ENCODE measurements at regions not wholly inside any gene's neighbourhood (a gene's known extent, or its start where the extent isn't known, plus 50 kb on each side); places are given as distances from the start of the nearest gene placed in this dataset.

DNA sequence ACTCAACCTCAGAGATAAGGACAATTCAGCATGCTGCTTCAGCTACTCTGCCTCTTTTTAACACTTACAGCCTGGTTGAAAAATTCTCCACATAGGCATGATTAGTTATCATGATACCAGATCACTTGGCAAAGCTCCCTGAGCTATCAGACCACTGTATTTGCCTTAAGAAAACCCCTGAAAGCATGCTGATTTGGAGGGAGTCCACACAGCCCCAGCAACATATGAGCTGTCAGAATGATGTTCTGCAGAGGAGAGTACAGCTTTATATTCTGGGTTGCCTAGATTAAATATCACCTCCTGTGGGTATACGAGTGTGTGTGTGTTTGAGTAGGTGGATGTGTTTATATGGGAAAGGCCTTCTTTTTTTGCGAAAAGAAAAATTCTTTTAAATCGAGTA lies 170.2 kb upstream of the CHRM2 start:
- TF ChIP-seq ZNF384 (IDR thresholded peaks at IDR 0.05), result no peak
- TF ChIP-seq BHLHE40 (IDR thresholded peaks at IDR 0.05; ENCODE audit: borderline replicate concordance), result no peak
- TF ChIP-seq HDGF (IDR thresholded peaks at IDR 0.05; ENCODE audit: borderline replicate concordance), result no peak
- TF ChIP-seq SP1 (IDR thresholded peaks at IDR 0.05), result no peak
- no peak for TF ChIP-seq FOXK2 (IDR thresholded peaks at IDR 0.05)
- no peak for TF ChIP-seq SUZ12 (IDR thresholded peaks at IDR 0.05)

Measured in HEK293T (cell line).